Activated CD8-positive, alpha-beta T cell treated with anti-CD3 and anti-CD28 coated beads, Interleukin-2, amount 10 ng/mL, durations not matched to agents 7 days and 5 days (primary cell): ENCODE measurements at regions not wholly inside any gene's neighbourhood (a gene's known extent, or its start where the extent isn't known, plus 50 kb on each side); places are given as distances from the start of the nearest gene placed in this dataset.

Experiments
- ATAC-seq: fragments of 150-1000 bp; cut with Tn5 transposase; one replicate; pipeline ENCODE4 v1.10.0; 2021; ENCODE audit warnings: moderate library complexity
- CTCF ChIA-PET: fragments of 350-600 bp; sonication (Branson Sonifier 250); formaldehyde crosslinking; loops from one replicate; lab custom pipeline; 2021; ENCODE audit warnings: antibody characterized with exemption; lab: Charles Lee
- POLR2A ChIA-PET: fragments of 350-600 bp; sonication (Branson Sonifier 250); formaldehyde crosslinking; loops from one replicate; lab custom pipeline; 2021; ENCODE audit warnings: antibody characterized with exemption; lab: Charles Lee
- DNase-seq: peaks from one replicate; pipeline ENCODE4 v3.0.0-alpha.2; 2020
- H3K27ac Mint-ChIP-seq: one replicate; pipeline ENCODE4 v1.8.0; 2021; ENCODE audit warnings: mild to moderate bottlenecking, mixed read lengths
- H3K27me3 Mint-ChIP-seq: one replicate; pipeline ENCODE4 v1.8.0; 2021; ENCODE audit warnings: low read depth, mixed read lengths
- H3K36me3 Mint-ChIP-seq: one replicate; pipeline ENCODE4 v1.8.0; 2021; ENCODE audit warnings: low read depth, mixed read lengths
- H3K4me1 Mint-ChIP-seq: one replicate; pipeline ENCODE4 v1.8.0; 2021; ENCODE audit warnings: low read depth, mixed read lengths
- H3K4me3 Mint-ChIP-seq: one replicate; pipeline ENCODE4 v1.8.0; 2021; ENCODE audit warnings: mild to moderate bottlenecking, mixed read lengths
- H3K9me3 Mint-ChIP-seq: one replicate; pipeline ENCODE4 v1.8.0; 2022; ENCODE audit warnings: mixed read lengths; ENCODE audit not compliant: insufficient read depth

DNA sequence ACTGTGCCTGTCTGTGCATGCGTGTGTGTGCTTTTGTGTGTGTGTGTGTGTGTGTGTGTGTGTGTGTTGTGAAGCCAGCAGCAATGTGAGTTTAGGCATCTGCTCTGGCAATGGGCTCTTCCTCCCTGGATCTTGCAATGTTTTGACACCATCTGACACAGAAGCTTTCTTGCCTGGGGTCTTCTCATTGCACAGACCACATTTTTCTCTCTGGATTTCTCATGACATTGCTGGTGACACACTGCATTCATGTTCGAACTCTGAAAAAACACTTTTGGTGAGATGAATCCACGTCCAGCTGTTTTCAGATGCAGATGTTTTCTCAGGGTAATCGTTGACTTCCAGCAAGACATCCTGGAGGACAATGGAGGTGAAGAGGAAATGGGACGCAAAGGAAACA is 63.0 kb upstream of the FZD8 start:
- ATAC-seq: no peak
- Mint-ChIP-seq H3K9me3 (no peaks in the 10 kb centered on the region), H3K36me3 (no peaks in the 10 kb centered on the region), H3K4me1 (no peaks in the 10 kb centered on the region), H3K27ac (no peak overlapping the region), H3K27me3 (no peaks in the 10 kb centered on the region), H3K4me3 (no peak overlapping the region)
- ChIA-PET POLR2A (no interaction called here), CTCF (no interaction called here)
- DNase-seq: no peak

DNA sequence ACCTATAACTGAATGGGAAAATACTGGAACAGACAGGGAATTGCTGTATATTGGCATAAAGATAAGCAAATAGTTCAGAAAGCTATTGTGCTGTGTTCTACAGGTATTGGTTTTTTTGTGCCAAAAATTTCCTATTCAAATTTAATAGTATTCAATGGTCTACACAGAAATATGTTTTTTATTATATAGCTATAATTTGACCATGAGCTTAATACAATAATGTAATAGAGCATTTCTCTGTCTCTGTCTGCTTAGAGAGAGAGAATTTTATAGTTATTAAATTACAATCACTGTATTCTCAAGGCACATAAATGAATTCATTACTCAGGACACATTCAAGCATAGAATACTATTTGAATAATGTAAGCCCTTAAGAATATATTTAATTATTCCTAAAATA is 62.3 kb upstream of the FZD8 start:
- H3K4me3 Mint-ChIP-seq: no peak overlapping the region
- no peaks in the 10 kb centered on the region for H3K4me1 Mint-ChIP-seq
- no peak for DNase-seq
- H3K9me3 Mint-ChIP-seq: no peaks in the 10 kb centered on the region
- POLR2A ChIA-PET: no interaction called here
- no peaks in the 10 kb centered on the region for H3K36me3 Mint-ChIP-seq
- no peak for ATAC-seq
- CTCF ChIA-PET: no interaction called here
- H3K27ac Mint-ChIP-seq: no peak overlapping the region
- no peaks in the 10 kb centered on the region for H3K27me3 Mint-ChIP-seq

DNA sequence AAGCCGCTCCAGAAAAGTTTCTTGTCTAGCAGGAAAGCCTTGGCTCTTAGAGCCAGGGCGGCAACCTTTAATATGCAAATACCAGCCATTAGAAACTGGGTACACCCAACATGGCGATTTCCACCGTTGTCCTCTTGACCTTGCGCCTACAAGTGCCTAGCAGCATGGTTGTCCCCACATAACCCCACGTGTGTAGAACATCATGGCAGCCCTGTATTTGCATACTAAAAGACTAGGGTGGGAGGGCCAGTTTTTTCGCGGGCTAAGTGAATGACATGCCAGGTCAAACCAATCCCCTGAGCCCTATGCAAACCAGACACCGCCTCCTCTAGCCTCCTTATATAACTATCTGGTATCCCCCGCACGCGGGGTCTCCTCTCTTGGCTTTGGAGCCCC is 58.4 kb upstream of the FZD8 start:
- ChIA-PET CTCF (no interaction called here), POLR2A (no interaction called here)
- H3K4me3 Mint-ChIP-seq: no peak overlapping the region
- DNase-seq: no peak
- H3K27ac Mint-ChIP-seq: no peak overlapping the region
- no peaks in the 10 kb centered on the region for H3K27me3 Mint-ChIP-seq
- H3K36me3 Mint-ChIP-seq: no peaks in the 10 kb centered on the region
- ATAC-seq: no peak
- no peaks in the 10 kb centered on the region for H3K4me1 Mint-ChIP-seq
- H3K9me3 Mint-ChIP-seq: no peaks in the 10 kb centered on the region

DNA sequence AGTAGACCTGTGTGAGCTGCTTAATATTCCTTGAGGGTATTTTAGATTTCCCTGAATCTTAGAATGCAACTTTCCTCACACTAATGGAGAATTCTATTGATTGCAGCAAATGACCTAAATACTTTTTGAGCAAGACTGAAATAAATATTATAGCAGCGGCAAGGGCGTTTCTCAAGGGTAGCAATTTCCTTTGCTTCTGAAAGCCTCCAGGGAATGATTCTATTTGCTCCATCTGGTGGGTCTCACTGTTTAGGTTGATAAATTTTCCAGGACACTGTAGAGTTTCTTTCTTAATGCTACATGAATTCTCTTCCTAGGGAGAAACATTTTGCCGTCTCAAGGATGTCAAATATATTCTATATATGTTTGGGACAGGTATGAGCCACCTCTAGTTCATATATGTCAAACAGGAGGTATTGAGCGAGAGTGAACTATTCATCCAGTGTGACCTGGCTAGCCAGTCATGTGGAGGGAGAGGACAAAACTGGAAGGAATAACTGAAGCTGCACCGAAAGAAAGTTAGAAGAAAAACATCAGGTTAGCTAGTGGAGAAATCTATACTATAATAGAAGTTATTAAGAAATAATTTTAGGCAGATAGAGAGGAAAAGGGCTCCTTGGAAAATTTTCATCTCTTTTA is 57.9 kb upstream of the FZD8 start:
- H3K4me1 Mint-ChIP-seq: no peaks in the 10 kb centered on the region
- no peak overlapping the region for H3K4me3 Mint-ChIP-seq
- H3K27ac Mint-ChIP-seq: no peak overlapping the region
- H3K9me3 Mint-ChIP-seq: no peaks in the 10 kb centered on the region
- ChIA-PET POLR2A (no interaction called here), CTCF (no interaction called here)
- ATAC-seq (no peak), DNase-seq (no peak)
- no peaks in the 10 kb centered on the region for H3K36me3 Mint-ChIP-seq
- H3K27me3 Mint-ChIP-seq: no peaks in the 10 kb centered on the region

DNA sequence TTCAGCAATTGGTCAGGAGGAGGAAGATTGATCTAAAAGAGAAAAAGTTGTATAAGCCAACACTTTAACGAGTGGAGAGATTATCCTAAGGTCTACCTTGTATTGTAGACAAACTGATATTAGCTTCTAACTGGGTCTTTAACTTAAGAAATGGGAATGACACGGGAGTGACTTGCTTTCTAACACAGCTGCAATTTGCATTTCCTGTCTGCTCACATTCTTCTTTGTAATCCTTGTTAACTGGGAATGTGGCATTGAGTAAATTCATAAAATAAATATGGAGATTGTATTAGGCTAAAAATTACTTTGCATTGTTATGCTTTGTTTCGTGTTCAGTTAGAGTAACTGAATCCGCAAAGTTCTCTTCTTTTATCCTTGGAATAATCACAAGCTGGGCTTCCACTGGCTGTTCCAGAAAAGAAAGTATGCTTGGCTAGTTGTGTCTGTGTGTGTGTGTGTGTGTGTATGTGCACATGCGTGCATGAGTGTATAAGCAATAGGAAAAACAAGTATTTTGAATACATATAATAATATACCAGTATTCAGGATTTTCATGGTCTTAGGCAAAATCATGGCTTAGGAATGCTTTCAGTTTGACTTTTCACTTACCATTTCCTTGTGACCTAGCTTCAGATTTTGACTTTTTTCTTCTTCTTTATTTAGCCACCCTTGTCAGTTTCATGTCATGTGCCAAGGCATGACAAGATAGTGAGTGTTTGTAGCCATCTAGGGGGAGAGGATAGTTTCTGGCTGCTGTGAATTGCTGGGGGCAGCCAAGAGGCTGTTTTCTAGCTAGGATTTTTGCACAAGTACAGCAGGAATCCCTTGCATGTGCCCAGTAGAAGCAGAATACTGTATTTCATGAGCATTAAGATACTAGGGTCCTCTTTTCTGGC is 54.5 kb upstream of the FZD8 start:
- POLR2A ChIA-PET: no interaction called here
- Mint-ChIP-seq H3K27me3 (no peaks in the 10 kb centered on the region), H3K27ac (no peak overlapping the region), H3K4me1 (no peaks in the 10 kb centered on the region), H3K36me3 (no peaks in the 10 kb centered on the region), H3K4me3 (no peak overlapping the region), H3K9me3 (no peaks in the 10 kb centered on the region)
- CTCF ChIA-PET: no interaction called here
- ATAC-seq (no peak), DNase-seq (no peak)

DNA sequence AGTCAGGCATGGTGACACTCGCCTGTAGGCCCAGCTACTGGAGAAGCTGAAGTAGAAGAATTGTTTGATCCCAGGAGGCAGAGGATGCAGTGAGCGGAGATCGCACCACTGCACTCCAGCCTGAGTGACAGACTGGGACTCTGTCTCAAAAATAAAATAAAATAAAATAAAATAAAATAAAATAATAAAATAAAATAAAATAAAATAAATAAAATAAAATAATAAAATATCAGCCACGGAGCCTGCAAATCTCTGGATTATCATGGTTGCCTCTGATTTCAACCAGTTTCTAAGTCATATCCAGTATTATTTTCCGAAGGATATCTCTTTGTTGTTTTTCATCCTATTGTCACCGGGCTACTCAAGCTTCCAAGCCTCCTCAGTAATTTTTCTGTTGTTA is 51.7 kb upstream of the FZD8 start:
- Mint-ChIP-seq H3K27me3 (no peaks in the 10 kb centered on the region), H3K9me3 (no peaks in the 10 kb centered on the region), H3K4me3 (no peak overlapping the region), H3K4me1 (no peaks in the 10 kb centered on the region), H3K27ac (no peak overlapping the region), H3K36me3 (no peaks in the 10 kb centered on the region)
- POLR2A ChIA-PET: no interaction called here
- DNase-seq: no peak
- CTCF ChIA-PET: interaction anchor here (0.9 kb wide), 1 partner anchor 78 kb away, joined by 3 read pairs; no protein-coding TSS in a partner anchor
- ATAC-seq: no peak
